A549 (cell line): ENCODE measurements at regions not wholly inside any gene's neighbourhood (a gene's known extent, or its start where the extent isn't known, plus 50 kb on each side); places are given as distances from the start of the nearest gene placed in this dataset.

Experiments
- ATAC-seq, 2 experiments: fragments of 200-7000 bp in 1 of 2; fragments of >200 bp in 1 of 2; cut with Nextera tagmentation in 1 of 2; cut with Tn5 transposase in 1 of 2; 3 replicates each; pipeline versions ENCODE4 v1.8.0 to v1.9.1; 2018 to 2020; ENCODE audit warnings: mild to moderate bottlenecking in 1 of 2, moderate library complexity in 1 of 2
- CTCF ChIA-PET: fragments of 300-600 bp; sonication (Branson Sonifier 250); formaldehyde crosslinking; extraction: SDS; loops from one replicate; lab custom pipeline; 2021; ENCODE audit warnings: antibody characterized with exemption, inconsistent platforms; lab: Yijun Ruan, JAX
- POLR2A ChIA-PET: fragments of 350-600 bp; formaldehyde crosslinking; extraction: SDS; loops from one replicate; lab custom pipeline; 2021; ENCODE audit warnings: antibody characterized with exemption, inconsistent platforms; lab: Yijun Ruan, JAX
- DNase-seq, 2 experiments: peaks; one replicate each; pipeline versions ENCODE4 v3.0.0 to v3.0.0-alpha.2; 2011 to 2016; ENCODE audit warnings: low read depth in 1 of 2, low spot score in 1 of 2
- FAIRE-seq: peaks from 2 replicates; lab custom pipeline; 2011; peaks lifted over from hg19 to GRCh38; lab: Jason Lieb, UNC
- H3K27ac ChIP-seq, 2 experiments: fragments of >200 bp; sonication (Bioruptor Twin); formaldehyde crosslinking; 3 replicates each; pipeline ENCODE4 v1.5.1; 2016 to 2017
- H3K4me1 ChIP-seq: fragments of >200 bp; sonication (Bioruptor Twin); formaldehyde crosslinking; 3 replicates; pipeline ENCODE4 v1.6.1; 2016
- H3K4me2 ChIP-seq: fragments of >200 bp; sonication (Bioruptor Twin); formaldehyde crosslinking; 3 replicates; pipeline ENCODE4 v1.6.1; 2016
- H3K4me3 ChIP-seq: fragments of >200 bp; sonication (Bioruptor Twin); formaldehyde crosslinking; 3 replicates; pipeline ENCODE4 v1.5.1; 2016
- H3K9me3 ChIP-seq: fragments of >200 bp; sonication (Bioruptor Twin); formaldehyde crosslinking; 3 replicates; pipeline ENCODE4 v1.6.1; 2016
- BCL3 ChIP-seq: fragments of >200 bp; sonication (Bioruptor Twin); formaldehyde crosslinking; IDR thresholded peaks from 3 replicates; pipeline ENCODE4 v1.6.1; 2016
- BHLHE40 ChIP-seq: IDR thresholded peaks from 2 replicates; pipeline ENCODE4 v1.6.1; 2012; ENCODE audit warnings: low read depth, low read length, inconsistent platforms
- CHD2 ChIP-seq: fragments of 150-350 bp; IDR thresholded peaks from 2 replicates; pipeline ENCODE4 v1.6.1; 2014; ENCODE audit warnings: low read length; ENCODE audit not compliant: partially characterized antibody
- CHD4 ChIP-seq: fragments of 200-600 bp; sonication (generic); IDR thresholded peaks from 2 replicates; pipeline ENCODE4 v1.6.1; 2016; ENCODE audit warnings: antibody characterized with exemption, mild to moderate bottlenecking, borderline replicate concordance
- EHF ChIP-seq: fragments of 250-450 bp; sonication (Bioruptor Pico); IDR thresholded peaks from 2 replicates; pipeline ENCODE4 v1.5.0; 2020; ENCODE audit warnings: mild to moderate bottlenecking
- EP300 ChIP-seq, 2 experiments: fragments of >200 bp; sonication (Bioruptor Twin); formaldehyde crosslinking; IDR thresholded peaks; 2 replicates in 1 of 2; 3 replicates in 1 of 2; pipeline ENCODE4 v1.6.1; 2016 to 2017
- FOSB ChIP-seq: fragments of 250-450 bp; sonication (Bioruptor Pico); IDR thresholded peaks from 2 replicates; pipeline ENCODE4 v1.5.0; 2020; ENCODE audit warnings: mild to moderate bottlenecking, moderate library complexity
- HDAC2 ChIP-seq: fragments of 200-600 bp; sonication (generic); IDR thresholded peaks from 2 replicates; pipeline ENCODE4 v1.6.1; 2016
- HEYL ChIP-seq: fragments of 250-450 bp; sonication (Bioruptor Pico); IDR thresholded peaks from 2 replicates; pipeline ENCODE4 v1.8.0; 2021; ENCODE audit warnings: mild to moderate bottlenecking, moderate library complexity
- HMGXB4 ChIP-seq: fragments of 250-450 bp; sonication (Bioruptor Pico); IDR thresholded peaks from 2 replicates; pipeline ENCODE4 v1.5.0; 2021; ENCODE audit warnings: mild to moderate bottlenecking, moderate library complexity, borderline replicate concordance
- HOXB13 ChIP-seq: fragments of 250-450 bp; sonication (Bioruptor Pico); IDR thresholded peaks from 2 replicates; pipeline ENCODE4 v1.5.0; 2020; ENCODE audit warnings: low read depth, mild to moderate bottlenecking, moderate library complexity
- JUN ChIP-seq, 2 experiments: fragments of >200 bp; sonication (Bioruptor Twin); formaldehyde crosslinking; IDR thresholded peaks; 2 replicates in 1 of 2; 3 replicates in 1 of 2; pipeline ENCODE4 v1.6.1; 2016 to 2017
- KDM1A ChIP-seq: fragments of 200-600 bp; sonication (generic); IDR thresholded peaks from 2 replicates; pipeline ENCODE4 v1.6.1; 2016; ENCODE audit warnings: low read depth, mild to moderate bottlenecking
- KDM5A ChIP-seq: fragments of 200-600 bp; sonication (generic); IDR thresholded peaks from 2 replicates; pipeline ENCODE4 v1.6.1; 2016; ENCODE audit warnings: antibody characterized with exemption, mild to moderate bottlenecking
- MAZ ChIP-seq: fragments of 150-350 bp; IDR thresholded peaks from 2 replicates; pipeline ENCODE4 v1.6.1; 2014; ENCODE audit warnings: antibody characterized with exemption, low read depth, low read length, borderline replicate concordance
- NR3C1 ChIP-seq: fragments of >200 bp; sonication (Bioruptor Twin); formaldehyde crosslinking; IDR thresholded peaks from 3 replicates; pipeline ENCODE4 v1.6.1; 2017
- PHF8 ChIP-seq: fragments of 200-600 bp; sonication (generic); IDR thresholded peaks from 2 replicates; pipeline ENCODE4 v1.6.1; 2016; ENCODE audit warnings: low read depth, mild to moderate bottlenecking, antibody characterized with exemption, moderate library complexity, borderline replicate concordance
- POLR2AphosphoS2 ChIP-seq: conservative IDR thresholded peaks from 2 replicates; pipeline ENCODE4 v1.6.1; 2012; ENCODE audit warnings: low read length, improper control_type of control experiment, inconsistent platforms
- RFX5 ChIP-seq: fragments of 450-650 bp; IDR thresholded peaks from 2 replicates; pipeline ENCODE4 v1.7.1; 2014; ENCODE audit warnings: antibody characterized with exemption, mild to moderate bottlenecking, moderate library complexity
- SMC3 ChIP-seq: fragments of >200 bp; sonication (Bioruptor Twin); formaldehyde crosslinking; IDR thresholded peaks from 3 replicates; pipeline ENCODE4 v1.6.1; 2018; ENCODE audit warnings: inconsistent platforms
- SREBF2 ChIP-seq: fragments of 450-650 bp; IDR thresholded peaks from 2 replicates; pipeline ENCODE4 v1.6.1; 2014; ENCODE audit warnings: mild to moderate bottlenecking, moderate library complexity
- ZC3H11A ChIP-seq: fragments of 450-650 bp; IDR thresholded peaks from 2 replicates; pipeline ENCODE4 v1.6.1; 2014; ENCODE audit warnings: antibody characterized with exemption, mild to moderate bottlenecking
- ZFP36 ChIP-seq: fragments of 450-650 bp; IDR thresholded peaks from 2 replicates; pipeline ENCODE4 v1.6.1; 2014; ENCODE audit warnings: borderline replicate concordance; ENCODE audit not compliant: partially characterized antibody
- ZSCAN20 ChIP-seq: fragments of 250-450 bp; sonication (Bioruptor Pico); IDR thresholded peaks from 2 replicates; pipeline ENCODE4 v1.8.0; 2022; ENCODE audit warnings: mild to moderate bottlenecking, moderate library complexity
- WGBS: methylation state at CpG from one replicate; pipeline ENCODE4 v1.1.6; 2017; ENCODE audit errors: missing lambda C conversion rate; 5-methylcytosine and 5-hydroxymethylcytosine counted together
- TF ChIP-seq, protein P1 (sequence below): fragments of 250-450 bp; sonication (Bioruptor Pico); IDR thresholded peaks from 2 replicates; pipeline ENCODE4 v1.5.0; 2020; ENCODE audit warnings: low read depth, mild to moderate bottlenecking, moderate library complexity

DNA sequence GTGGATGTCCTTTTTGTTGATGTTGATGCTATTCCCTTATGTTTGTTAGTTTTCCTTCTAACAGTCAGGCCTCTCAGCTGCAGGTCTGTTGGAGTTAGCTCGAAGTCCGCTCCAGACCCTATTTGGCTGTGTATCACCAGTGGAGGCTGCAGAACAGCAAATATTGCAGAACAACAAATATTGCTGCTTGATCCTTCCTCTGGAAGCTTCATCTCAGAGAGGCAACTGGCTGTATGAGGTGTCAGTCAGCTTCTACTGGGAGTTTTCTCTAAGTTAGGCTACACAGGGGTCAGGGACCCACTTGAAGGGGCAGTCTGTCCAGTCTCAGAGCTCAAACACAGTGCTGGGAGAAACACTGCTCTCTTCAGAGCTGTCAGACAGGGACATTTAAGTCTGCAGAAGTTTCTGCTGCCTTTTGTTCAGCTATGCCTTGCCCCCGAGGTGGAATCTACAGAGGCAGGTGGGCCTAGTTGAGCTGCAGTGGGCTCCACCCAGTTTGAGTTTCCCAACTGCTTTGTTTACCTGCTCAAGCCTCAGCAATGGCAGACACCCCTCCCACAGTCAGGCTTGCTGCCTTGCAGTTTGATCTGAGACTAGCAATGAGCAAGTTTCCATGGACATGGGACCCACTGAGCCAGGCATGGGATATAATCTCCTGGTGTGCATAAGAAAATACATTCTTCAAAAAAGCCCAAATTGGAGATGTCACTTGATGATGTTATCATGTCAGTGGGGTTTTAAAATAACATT is 99.5 kb downstream of the KDM5D start:
- FAIRE-seq (no peak), ATAC-seq (no peak), DNase-seq (no peak)
- Histone ChIP-seq H3K4me3 (no peak overlapping the region), H3K27ac (no peak overlapping the region), H3K4me1 (no peaks in the 10 kb centered on the region), H3K9me3 (no peaks in the 10 kb centered on the region), H3K4me2 (no peak overlapping the region)
- 14% methylated on average over 3 of the region's 3 CpGs for WGBS
- no peak for TF ChIP-seq CHD2
- TF ChIP-seq RFX5 = no peak
- no peak for TF ChIP-seq KDM5A
- no peak for TF ChIP-seq HOXB13 (CRISPR knock-in tag)
- TF ChIP-seq PHF8 = no peak
- TF ChIP-seq POLR2AphosphoS2 = no peak
- ChIA-PET CTCF (no interaction called here), POLR2A (no interaction called here)

- H3K27ac ChIP-seq = no peak overlapping the region
- no peak for FAIRE-seq
- ATAC-seq = no peak
- no peak overlapping the region for H3K4me2 ChIP-seq
- no peaks in the 10 kb centered on the region for H3K4me1 ChIP-seq
- CTCF ChIA-PET = no interaction called here
- H3K9me3 ChIP-seq = no peaks in the 10 kb centered on the region
- 62% methylated on average over 4 of the region's 4 CpGs for whole genome bisulfite sequencing
- TF ChIP-seq, protein P1, sequence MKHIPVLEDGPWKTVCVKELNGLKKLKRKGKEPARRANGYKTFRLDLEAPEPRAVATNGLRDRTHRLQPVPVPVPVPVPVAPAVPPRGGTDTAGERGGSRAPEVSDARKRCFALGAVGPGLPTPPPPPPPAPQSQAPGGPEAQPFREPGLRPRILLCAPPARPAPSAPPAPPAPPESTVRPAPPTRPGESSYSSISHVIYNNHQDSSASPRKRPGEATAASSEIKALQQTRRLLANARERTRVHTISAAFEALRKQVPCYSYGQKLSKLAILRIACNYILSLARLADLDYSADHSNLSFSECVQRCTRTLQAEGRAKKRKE (CRISPR knock-in tag) = no peak
- TF ChIP-seq HDAC2 (no peak), JUN (IDR thresholded peaks at IDR 0.05) (no peak), EHF (CRISPR knock-in tag) (no peak), HEYL (no peak), RFX5 (no peak), BCL3 (no peak), FOSB (CRISPR knock-in tag) (no peak), ZSCAN20 (no peak), ZC3H11A (no peak), SMC3 (no peak), BHLHE40 (no peak), CHD4 (no peak), MAZ (no peak), KDM1A (no peak), ZFP36 (no peak), HMGXB4 (CRISPR knock-in tag) (no peak), NR3C1 (no peak), EP300 (IDR thresholded peaks at IDR 0.05) (no peak), SREBF2 (no peak)
- TF ChIP-seq, all 56 proteins: peak for 0
- no peak overlapping the region for H3K4me3 ChIP-seq
- POLR2A ChIA-PET = no interaction called here
- DNase-seq = no peak
These were observed 106.7 kb downstream of the KDM5D start for GRCh38 chrY:19637651-19638347.
